ENCODE measurements at regions not wholly inside any gene's neighbourhood (a gene's known extent, or its start where the extent isn't known, plus 50 kb on each side); places are given as distances from the start of the nearest gene placed in this dataset.

GRCh38 chr13:40074338-40074737 lies 418.9 kb downstream of the COG6 start:
- TF ChIP-seq, protein P1, sequence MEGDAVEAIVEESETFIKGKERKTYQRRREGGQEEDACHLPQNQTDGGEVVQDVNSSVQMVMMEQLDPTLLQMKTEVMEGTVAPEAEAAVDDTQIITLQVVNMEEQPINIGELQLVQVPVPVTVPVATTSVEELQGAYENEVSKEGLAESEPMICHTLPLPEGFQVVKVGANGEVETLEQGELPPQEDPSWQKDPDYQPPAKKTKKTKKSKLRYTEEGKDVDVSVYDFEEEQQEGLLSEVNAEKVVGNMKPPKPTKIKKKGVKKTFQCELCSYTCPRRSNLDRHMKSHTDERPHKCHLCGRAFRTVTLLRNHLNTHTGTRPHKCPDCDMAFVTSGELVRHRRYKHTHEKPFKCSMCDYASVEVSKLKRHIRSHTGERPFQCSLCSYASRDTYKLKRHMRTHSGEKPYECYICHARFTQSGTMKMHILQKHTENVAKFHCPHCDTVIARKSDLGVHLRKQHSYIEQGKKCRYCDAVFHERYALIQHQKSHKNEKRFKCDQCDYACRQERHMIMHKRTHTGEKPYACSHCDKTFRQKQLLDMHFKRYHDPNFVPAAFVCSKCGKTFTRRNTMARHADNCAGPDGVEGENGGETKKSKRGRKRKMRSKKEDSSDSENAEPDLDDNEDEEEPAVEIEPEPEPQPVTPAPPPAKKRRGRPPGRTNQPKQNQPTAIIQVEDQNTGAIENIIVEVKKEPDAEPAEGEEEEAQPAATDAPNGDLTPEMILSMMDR (optimal IDR thresholded peaks at IDR 0.05 in 1 of 3, IDR thresholded peaks at IDR 0.05 in 1 of 3, conservative IDR thresholded peaks at IDR 0.05 in 1 of 3; ENCODE audit: extremely low read depth in 1 of 3, insufficient read depth in 2 of 3, low read length in 3 of 3) = no peak
- TF ChIP-seq EZH2 (IDR thresholded peaks at IDR 0.05; ENCODE audit: low read length) = no peak

Measured in keratinocyte (primary cell).